ENCODE measurements at regions not wholly inside any gene's neighbourhood (a gene's known extent, or its start where the extent isn't known, plus 50 kb on each side); places are given as distances from the start of the nearest gene placed in this dataset.

- TF ChIP-seq EP300 (IDR thresholded peaks at IDR 0.05; ENCODE audit: borderline replicate concordance in 1 of 2, low read depth in 1 of 2, low read length in 1 of 2) (no peak), JUND (IDR thresholded peaks at IDR 0.05) (no peak), ELF1 (IDR thresholded peaks at IDR 0.05) (no peak), PBX3 (IDR thresholded peaks at IDR 0.05) (no peak), USF1 (IDR thresholded peaks at IDR 0.05; ENCODE audit: borderline replicate concordance, low read depth) (no peak)
Measured at GRCh38 chr6:20265842-20266241, 53.6 kb upstream of the MBOAT1 start (continued).

- no peak overlapping the region for H3K4me2 ChIP-seq
- no peak overlapping the region for H3K27ac ChIP-seq (ENCODE audit: low read depth in 2 of 2, low read length in 1 of 2)
- H3K79me2 ChIP-seq (ENCODE audit: insufficient read depth), result no peaks in the 10 kb centered on the region
- H3K36me3 ChIP-seq (replicated peaks in 1 of 2; ENCODE audit: control insufficient read depth in 1 of 2, insufficient read depth in 2 of 2, low read length in 1 of 2), result no peaks in the 10 kb centered on the region
- 70% methylated on average over 11 of the region's 11 CpGs for WGBS (ENCODE audit: low lambda C conversion rate)
- POLR2A ChIA-PET, result no interaction called here
- peaks cover 9% of the 10 kb centered on the region for H3F3A ChIP-seq (replicated peaks; ENCODE audit: insufficient read depth)
- DNase-seq, result no peak
- TF ChIP-seq JUND (IDR thresholded peaks at IDR 0.05) (no peak), FOSL2 (IDR thresholded peaks at IDR 0.05; ENCODE audit: borderline replicate concordance, low read depth) (peak; percentile 43; the same call in 1 of the 2 replicates), RCOR1 (IDR thresholded peaks at IDR 0.05; ENCODE audit: low read length) (no peak), USF1 (IDR thresholded peaks at IDR 0.05; ENCODE audit: borderline replicate concordance, low read depth) (no peak), SIN3A (IDR thresholded peaks at IDR 0.05; ENCODE audit: borderline replicate concordance, low read depth, low read length) (no peak), FOXM1 (IDR thresholded peaks at IDR 0.05; ENCODE audit: low read depth) (no peak), NFIC (IDR thresholded peaks at IDR 0.05; ENCODE audit: borderline replicate concordance) (peak; percentile 20; the same call in 1 of the 2 replicates), ZBTB33 (IDR thresholded peaks at IDR 0.05; ENCODE audit: borderline replicate concordance, low read depth) (no peak), RFX5 (IDR thresholded peaks at IDR 0.05; ENCODE audit: low read length) (no peak), MAX (IDR thresholded peaks at IDR 0.05; ENCODE audit: low read depth) (no peak), MEF2A (IDR thresholded peaks at IDR 0.05; ENCODE audit: borderline replicate concordance, low read depth) (0 out of 2 replicates have a peak, but pooled peaks have one; percentile 20), GABPA (IDR thresholded peaks at IDR 0.05; ENCODE audit: low read depth) (no peak)
- peaks cover 5 to 6% of the 10 kb centered on the region in 2 experiments; a peak in 1 of 4 replicates for H3K4me1 ChIP-seq (ENCODE audit: control insufficient read depth in 1 of 2, insufficient read depth in 2 of 2, low read depth in 1 of 2, low read length in 1 of 2)
- CTCF ChIA-PET, result no interaction called here
- no peaks in the 10 kb centered on the region for H3K9me3 ChIP-seq
- no peak overlapping the region for H3K4me3 ChIP-seq (ENCODE audit: low read depth in 2 of 2, low read length in 1 of 2)
- no peaks in the 10 kb centered on the region for H3K27me3 ChIP-seq (ENCODE audit: insufficient read depth)
- no peaks in the 10 kb centered on the region for H3K9me2 ChIP-seq
- no peaks in the 10 kb centered on the region for H4K20me1 ChIP-seq (ENCODE audit: insufficient read depth)
- no peak overlapping the region for H3K9ac ChIP-seq
- H2AFZ ChIP-seq (ENCODE audit: low read depth), result no peak overlapping the region
Measured at GRCh38 chr6:20266851-20267608, 54.8 kb upstream of the MBOAT1 start.

Measured in SK-N-SH (cell line).